DOHH2 (cell line): ENCODE measurements at regions not wholly inside any gene's neighbourhood (a gene's known extent, or its start where the extent isn't known, plus 50 kb on each side); places are given as distances from the start of the nearest gene placed in this dataset.
A peak's percentile ranks its signal among the peaks of the same experiment; 100 is the strongest.
"Not testable (repeated sequence)": the region's sequence is repeated elsewhere in the genome, so short reads cannot be mapped to it uniquely, and the experiment has no call there.

Experiments
- H3F3A ChIP-seq: fragments of 200-600 bp; sonication (generic), shearing (Covaris generic); 2 replicates; pipeline ENCODE4 v1.6.0; 2016; ENCODE audit warnings: antibody characterized with exemption, mild to moderate bottlenecking; ENCODE audit not compliant: control insufficient read depth, insufficient read depth
- H3K27ac ChIP-seq: fragments of 200-600 bp; sonication (generic); 2 replicates; pipeline ENCODE4 v1.5.1; 2014; ENCODE audit warnings: low read depth, mild to moderate bottlenecking, low read length, moderate library complexity
- H3K27me3 ChIP-seq: fragments of 200-600 bp; sonication (generic); 2 replicates; pipeline ENCODE4 v1.6.1; 2014; ENCODE audit warnings: mild to moderate bottlenecking, low read length, mixed read lengths; ENCODE audit not compliant: control insufficient read depth
- H3K36me3 ChIP-seq: fragments of 200-600 bp; sonication (generic); 2 replicates; pipeline ENCODE4 v1.6.1; 2014; ENCODE audit warnings: mild to moderate bottlenecking, low read length, moderate library complexity, mixed read lengths; ENCODE audit not compliant: control insufficient read depth
- H3K4me1 ChIP-seq: fragments of 200-600 bp; sonication (generic); 2 replicates; pipeline ENCODE4 v1.6.1; 2014; ENCODE audit warnings: mild to moderate bottlenecking, low read length, mixed read lengths; ENCODE audit not compliant: control insufficient read depth
- H3K4me2 ChIP-seq: fragments of 200-600 bp; sonication (generic); 2 replicates; pipeline ENCODE4 v1.6.0; 2014; ENCODE audit warnings: mild to moderate bottlenecking, low read length, moderate library complexity
- H3K4me3 ChIP-seq: fragments of 200-600 bp; sonication (generic); 2 replicates; pipeline ENCODE4 v1.5.1; 2014; ENCODE audit warnings: mild to moderate bottlenecking, low read length, mixed read lengths
- H3K79me2 ChIP-seq: fragments of 200-600 bp; sonication (generic); 2 replicates; pipeline ENCODE4 v1.6.1; 2014; ENCODE audit warnings: mild to moderate bottlenecking, low read length, mixed read lengths; ENCODE audit not compliant: control insufficient read depth
- H3K9me2 ChIP-seq: fragments of 200-600 bp; sonication (generic); replicated peaks from 2 replicates; pipeline ENCODE4 v1.6.1; 2014; ENCODE audit warnings: mild to moderate bottlenecking, low read length, mixed read lengths; ENCODE audit not compliant: control insufficient read depth
- H3K9me3 ChIP-seq: fragments of 200-600 bp; sonication (generic); 2 replicates; pipeline ENCODE4 v1.6.1; 2014; ENCODE audit warnings: antibody characterized with exemption, low read length, mixed read lengths; ENCODE audit not compliant: control insufficient read depth, insufficient read depth
- H4K20me1 ChIP-seq: fragments of 200-600 bp; sonication (generic); 2 replicates; pipeline ENCODE4 v1.6.0; 2014; ENCODE audit warnings: low read depth, mild to moderate bottlenecking, antibody characterized with exemption, low read length, moderate library complexity; ENCODE audit not compliant: control insufficient read depth, insufficient read depth
- EZH2phosphoT487 ChIP-seq: fragments of 200-600 bp; sonication (generic); IDR thresholded peaks from 2 replicates; pipeline ENCODE4 v1.6.1; 2017; ENCODE audit warnings: borderline replicate concordance, mild to moderate bottlenecking, antibody characterized with exemption, low read length, moderate library complexity, mixed read lengths
- TF ChIP-seq, protein P1 (sequence below): fragments of 200-600 bp; sonication (generic); IDR thresholded peaks from one replicate; pipeline ENCODE4 v1.5.1; 2014; ENCODE audit warnings: antibody characterized with exemption, mild to moderate bottlenecking, low read depth, low read length; ENCODE audit not compliant: poor library complexity, severe bottlenecking

GRCh38 chr5:1655496-1656270 is 131.9 kb upstream of the LPCAT1 start:
- H3K4me2 ChIP-seq, result no peak overlapping the region
- H3K4me3 ChIP-seq, result no peak overlapping the region
- no peak overlapping the region for H3K27ac ChIP-seq
- 0 out of 2 replicates have a peak, but pooled peaks cover 3% of the 10 kb centered on the region for H3K27me3 ChIP-seq
- no peaks in the 10 kb centered on the region for H3K79me2 ChIP-seq
- peaks cover 10% of the 10 kb centered on the region for H3F3A ChIP-seq
- no peaks in the 10 kb centered on the region for H3K36me3 ChIP-seq
- no peak for TF ChIP-seq EZH2phosphoT487
- TF ChIP-seq, protein P1, sequence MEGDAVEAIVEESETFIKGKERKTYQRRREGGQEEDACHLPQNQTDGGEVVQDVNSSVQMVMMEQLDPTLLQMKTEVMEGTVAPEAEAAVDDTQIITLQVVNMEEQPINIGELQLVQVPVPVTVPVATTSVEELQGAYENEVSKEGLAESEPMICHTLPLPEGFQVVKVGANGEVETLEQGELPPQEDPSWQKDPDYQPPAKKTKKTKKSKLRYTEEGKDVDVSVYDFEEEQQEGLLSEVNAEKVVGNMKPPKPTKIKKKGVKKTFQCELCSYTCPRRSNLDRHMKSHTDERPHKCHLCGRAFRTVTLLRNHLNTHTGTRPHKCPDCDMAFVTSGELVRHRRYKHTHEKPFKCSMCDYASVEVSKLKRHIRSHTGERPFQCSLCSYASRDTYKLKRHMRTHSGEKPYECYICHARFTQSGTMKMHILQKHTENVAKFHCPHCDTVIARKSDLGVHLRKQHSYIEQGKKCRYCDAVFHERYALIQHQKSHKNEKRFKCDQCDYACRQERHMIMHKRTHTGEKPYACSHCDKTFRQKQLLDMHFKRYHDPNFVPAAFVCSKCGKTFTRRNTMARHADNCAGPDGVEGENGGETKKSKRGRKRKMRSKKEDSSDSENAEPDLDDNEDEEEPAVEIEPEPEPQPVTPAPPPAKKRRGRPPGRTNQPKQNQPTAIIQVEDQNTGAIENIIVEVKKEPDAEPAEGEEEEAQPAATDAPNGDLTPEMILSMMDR, result no peak
- no peaks in the 10 kb centered on the region for H3K9me3 ChIP-seq
- H3K9me2 ChIP-seq, result no peaks in the 10 kb centered on the region
- H4K20me1 ChIP-seq, result no peaks in the 10 kb centered on the region
- peaks cover 40% of the 10 kb centered on the region for H3K4me1 ChIP-seq

DNA sequence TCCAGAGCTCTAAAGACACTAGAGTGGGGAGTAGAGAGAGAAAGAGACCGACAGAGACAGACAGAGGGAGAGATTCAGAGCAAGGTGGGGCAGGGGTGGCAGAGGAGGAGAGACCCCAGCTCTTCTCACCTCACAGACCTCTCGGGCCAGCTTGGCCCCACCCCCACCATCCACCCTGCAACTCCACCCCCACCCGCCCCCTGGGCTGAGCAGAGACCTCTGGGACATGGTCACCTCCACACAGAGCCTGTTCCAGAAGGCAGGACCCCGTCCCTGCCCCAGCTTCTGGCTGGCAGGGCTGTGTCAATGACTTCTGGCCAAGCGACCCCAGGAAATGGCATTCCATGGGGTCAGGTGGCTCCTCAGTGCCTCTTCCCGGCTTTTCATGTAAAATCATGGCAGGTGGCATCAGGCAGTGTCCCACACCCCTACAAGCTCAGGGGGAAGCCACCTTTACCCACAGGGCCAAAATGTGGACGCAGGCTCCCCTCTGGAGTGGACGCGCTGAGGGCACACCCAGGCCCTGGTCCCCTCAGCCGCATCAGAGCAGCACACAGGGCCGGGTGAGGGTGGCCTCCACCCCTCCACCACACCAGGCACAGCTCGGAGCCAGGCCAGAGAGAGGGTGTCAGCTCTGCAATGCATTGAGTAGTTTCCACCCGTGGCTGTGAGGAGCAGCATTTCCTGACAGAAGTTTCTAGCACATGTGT is 131.2 kb upstream of the LPCAT1 start:
- H3K79me2 ChIP-seq, result no peaks in the 10 kb centered on the region
- TF ChIP-seq, protein P1, result no peak
- no peak for TF ChIP-seq EZH2phosphoT487
- no peaks in the 10 kb centered on the region for H3K36me3 ChIP-seq
- no peaks in the 10 kb centered on the region for H4K20me1 ChIP-seq
- 0 out of 2 replicates have a peak, but pooled peaks cover 3% of the 10 kb centered on the region for H3K27me3 ChIP-seq
- peak overlapping the region; percentile 77 for H3K4me3 ChIP-seq
- no peaks in the 10 kb centered on the region for H3K9me2 ChIP-seq
- H3K4me1 ChIP-seq, result peaks cover 47% of the 10 kb centered on the region
- H3K9me3 ChIP-seq, result no peaks in the 10 kb centered on the region
- peaks cover 15% of the 10 kb centered on the region for H3F3A ChIP-seq
- peak overlapping the region; percentile 85 for H3K27ac ChIP-seq
- H3K4me2 ChIP-seq, result peak overlapping the region; percentile 93

- H3K4me3 ChIP-seq, result peak overlapping the region; percentile 77
- not testable (repeated sequence) for H3K9me2 ChIP-seq, H3K9me3 ChIP-seq, H4K20me1 ChIP-seq, H3K36me3 ChIP-seq, H3K79me2 ChIP-seq, H3K27me3 ChIP-seq
- peak overlapping the region; percentile 85 for H3K27ac ChIP-seq
- TF ChIP-seq, protein P1, result peak; percentile 49
- peaks cover 57% of the 10 kb centered on the region for H3K4me1 ChIP-seq
- peak overlapping the region; percentile 93 for H3K4me2 ChIP-seq
- H3F3A ChIP-seq, result peaks cover 19% of the 10 kb centered on the region
These were observed 130.2 kb upstream of the LPCAT1 start for GRCh38 chr5:1653698-1654651.
